BLaER1 treated with 17β-estradiol and CSF1 and Interleukin-3, amounts not matched to agents 10 nM and 100 nM (cell line): ENCODE measurements at regions not wholly inside any gene's neighbourhood (a gene's known extent, or its start where the extent isn't known, plus 50 kb on each side); places are given as distances from the start of the nearest gene placed in this dataset.
"Not testable (repeated sequence)": the region's sequence is repeated elsewhere in the genome, so short reads cannot be mapped to it uniquely, and the experiment has no call there.

Source experiments
- H3K27ac ChIP-seq, 11 experiments: shearing (Covaris generic); formaldehyde crosslinking; 2 replicates each; pipeline ENCODE4 v1.8.1; 2022
- H3K27me3 ChIP-seq, 11 experiments: shearing (Covaris generic); formaldehyde crosslinking; 2 replicates each; pipeline ENCODE4 v1.8.1; 2022
- H3K36me3 ChIP-seq, 11 experiments: shearing (Covaris generic); formaldehyde crosslinking; 2 replicates each; pipeline ENCODE4 v1.8.1; 2022
- H3K4me1 ChIP-seq, 10 experiments: shearing (Covaris generic); formaldehyde crosslinking; 2 replicates each; pipeline ENCODE4 v1.8.1; 2022
- H3K4me2 ChIP-seq, 11 experiments: shearing (Covaris generic); formaldehyde crosslinking; 2 replicates each; pipeline ENCODE4 v1.8.1; 2022
- H3K4me3 ChIP-seq, 10 experiments: shearing (Covaris generic); formaldehyde crosslinking; 2 replicates each; pipeline ENCODE4 v1.8.1; 2022
- H3K9ac ChIP-seq, 11 experiments: shearing (Covaris generic); formaldehyde crosslinking; 2 replicates each; pipeline ENCODE4 v1.8.1; 2022
- H3K9me3 ChIP-seq, 11 experiments: shearing (Covaris generic); formaldehyde crosslinking; replicated peaks in 1 of 11; 2 replicates each; pipeline ENCODE4 v1.8.1; 2022
- H4K20me1 ChIP-seq, 11 experiments: shearing (Covaris generic); formaldehyde crosslinking; 2 replicates each; pipeline ENCODE4 v1.8.1; 2022
- Cebpa-rat ChIP-seq, 11 experiments: shearing (Covaris generic); IDR thresholded peaks; 2 replicates each; pipeline ENCODE4 v1.8.1; 2022

DNA sequence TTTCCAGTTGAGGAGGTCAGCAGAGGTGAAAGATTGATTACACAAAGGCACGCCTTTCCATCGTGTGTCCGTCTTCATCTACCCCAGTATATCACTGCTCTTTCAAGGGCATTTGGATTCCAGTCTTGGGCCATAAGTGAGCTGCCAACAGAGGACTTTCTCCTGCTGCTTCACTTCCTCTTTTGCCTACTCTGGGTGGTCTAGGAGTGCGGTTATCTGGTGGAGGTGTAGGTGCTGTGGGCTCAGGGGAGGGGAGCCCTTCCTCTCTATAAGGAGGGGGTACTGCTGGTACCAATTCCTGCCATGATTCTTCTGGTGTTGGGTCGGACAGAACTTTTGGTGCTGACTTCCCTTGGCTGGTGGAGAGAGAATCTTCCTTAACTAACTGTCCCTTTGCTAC is 83.1 kb upstream of the VEPH1 start:
- H3K27ac ChIP-seq, result no peak overlapping the region
- no peak overlapping the region for H3K4me3 ChIP-seq
- TF ChIP-seq Cebpa-rat (IDR thresholded peaks at IDR 0.05), result no peak
- H3K27me3 ChIP-seq, result no peaks in the 10 kb centered on the region
- no peaks in the 10 kb centered on the region for H3K36me3 ChIP-seq
- peaks cover 0 to 5% (median 0%) of the 10 kb centered on the region in 11 experiments; a peak in 3 of 22 replicates for H3K9me3 ChIP-seq
- no peak overlapping the region for H3K4me2 ChIP-seq
- H3K4me1 ChIP-seq, result peaks cover 0 to 6% (median 2%) of the 10 kb centered on the region in 10 experiments; a peak in 5 of 20 replicates
- no peaks in the 10 kb centered on the region for H4K20me1 ChIP-seq
- no peak overlapping the region for H3K9ac ChIP-seq

GRCh38 chr3:157585386-157585785 is 82.2 kb upstream of the VEPH1 start:
- Histone ChIP-seq H3K27ac (no peak overlapping the region), H4K20me1 (no peaks in the 10 kb centered on the region), H3K36me3 (no peaks in the 10 kb centered on the region), H3K9ac (no peak overlapping the region), H3K27me3 (no peaks in the 10 kb centered on the region), H3K4me2 (no peak overlapping the region), H3K4me1 (no peaks in the 10 kb centered on the region), H3K9me3 (peaks cover 0 to 5% (median 0%) of the 10 kb centered on the region in 11 experiments; a peak in 3 of 22 replicates), H3K4me3 (no peak overlapping the region)
- no peak for TF ChIP-seq Cebpa-rat (IDR thresholded peaks at IDR 0.05)

GRCh38 chr3:157582637-157582973 is 79.4 kb upstream of the VEPH1 start:
- H3K27ac ChIP-seq, result no peak overlapping the region
- H4K20me1 ChIP-seq, result no peaks in the 10 kb centered on the region
- no peak overlapping the region for H3K9ac ChIP-seq
- H3K9me3 ChIP-seq, result peaks cover 0 to 5% (median 0%) of the 10 kb centered on the region in 11 experiments; a peak in 3 of 22 replicates
- no peaks in the 10 kb centered on the region for H3K4me1 ChIP-seq
- TF ChIP-seq Cebpa-rat (IDR thresholded peaks at IDR 0.05), result no peak
- H3K36me3 ChIP-seq, result no peaks in the 10 kb centered on the region
- H3K4me3 ChIP-seq, result no peak overlapping the region
- no peaks in the 10 kb centered on the region for H3K27me3 ChIP-seq
- H3K4me2 ChIP-seq, result no peak overlapping the region

DNA sequence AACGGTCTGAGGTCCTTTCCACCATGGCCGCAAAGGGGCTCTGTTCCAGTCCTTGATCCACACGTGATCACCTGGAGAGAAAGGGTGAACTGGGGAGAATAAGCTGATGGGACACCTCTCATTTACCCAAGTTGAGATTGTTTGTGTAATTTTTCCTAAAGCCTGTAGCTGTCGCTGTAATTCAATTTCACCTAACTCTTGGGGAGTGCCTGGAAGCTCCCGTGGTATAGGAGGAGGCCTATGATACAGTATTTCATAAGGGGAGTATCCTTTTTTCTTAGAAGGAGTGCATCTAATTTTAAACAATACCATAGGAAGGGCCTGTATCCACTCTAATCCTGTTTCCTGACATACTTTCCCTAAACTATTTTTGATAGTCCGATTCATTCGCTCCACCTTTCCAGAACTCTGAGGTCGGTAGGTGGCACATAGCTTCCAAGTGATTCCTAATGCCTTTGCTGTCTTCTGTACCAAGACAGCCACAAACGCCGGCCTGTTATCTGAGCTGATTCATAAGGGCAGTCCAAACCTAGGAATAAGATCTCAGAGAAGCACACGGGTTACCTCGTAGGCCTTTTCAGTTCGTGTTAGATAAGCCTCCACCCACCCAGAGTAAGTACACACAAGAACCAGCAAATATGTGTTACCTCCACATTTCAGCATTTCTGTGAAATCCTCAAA is 78.9 kb upstream of the VEPH1 start:
- H3K36me3 ChIP-seq, H3K4me3 ChIP-seq, H3K4me1 ChIP-seq, H4K20me1 ChIP-seq, H3K27me3 ChIP-seq, H3K9ac ChIP-seq, H3K9me3 ChIP-seq, H3K4me2 ChIP-seq, H3K27ac ChIP-seq: not testable (repeated sequence)

DNA sequence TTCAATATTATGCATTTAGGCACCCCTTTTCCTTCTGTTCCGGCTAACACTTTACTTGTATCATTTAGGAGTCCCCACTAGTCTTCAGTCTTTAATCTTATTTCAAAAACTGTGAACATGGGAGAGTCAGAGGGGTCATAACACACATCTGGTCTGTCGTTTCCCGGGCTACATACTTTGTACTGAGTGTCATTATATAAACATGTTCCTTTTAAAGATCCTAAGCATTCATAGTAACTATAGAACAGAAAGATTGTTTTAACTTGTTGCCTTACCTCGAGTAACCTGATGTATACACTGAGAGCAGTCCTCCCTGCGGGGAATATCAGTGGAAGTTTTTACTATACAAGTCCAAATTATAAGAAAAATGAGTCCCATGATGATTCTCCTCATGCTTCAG is 78.2 kb upstream of the VEPH1 start:
- Histone ChIP-seq H3K27me3 (no peaks in the 10 kb centered on the region), H4K20me1 (no peaks in the 10 kb centered on the region), H3K27ac (no peak overlapping the region), H3K9me3 (no peaks in the 10 kb centered on the region), H3K36me3 (no peaks in the 10 kb centered on the region), H3K9ac (no peak overlapping the region), H3K4me3 (no peak overlapping the region), H3K4me1 (no peaks in the 10 kb centered on the region), H3K4me2 (no peak overlapping the region)
- no peak for TF ChIP-seq Cebpa-rat (IDR thresholded peaks at IDR 0.05)

- Histone ChIP-seq H3K9ac (no peak overlapping the region), H3K4me3 (no peak overlapping the region), H3K9me3 (no peaks in the 10 kb centered on the region), H3K27me3 (no peaks in the 10 kb centered on the region), H3K4me2 (no peak overlapping the region), H3K4me1 (no peaks in the 10 kb centered on the region), H3K27ac (no peak overlapping the region), H4K20me1 (no peaks in the 10 kb centered on the region), H3K36me3 (no peaks in the 10 kb centered on the region)
- TF ChIP-seq Cebpa-rat (IDR thresholded peaks at IDR 0.05), result no peak
Observed at GRCh38 chr3:157578181-157578580, 75.0 kb upstream of the VEPH1 start.

DNA sequence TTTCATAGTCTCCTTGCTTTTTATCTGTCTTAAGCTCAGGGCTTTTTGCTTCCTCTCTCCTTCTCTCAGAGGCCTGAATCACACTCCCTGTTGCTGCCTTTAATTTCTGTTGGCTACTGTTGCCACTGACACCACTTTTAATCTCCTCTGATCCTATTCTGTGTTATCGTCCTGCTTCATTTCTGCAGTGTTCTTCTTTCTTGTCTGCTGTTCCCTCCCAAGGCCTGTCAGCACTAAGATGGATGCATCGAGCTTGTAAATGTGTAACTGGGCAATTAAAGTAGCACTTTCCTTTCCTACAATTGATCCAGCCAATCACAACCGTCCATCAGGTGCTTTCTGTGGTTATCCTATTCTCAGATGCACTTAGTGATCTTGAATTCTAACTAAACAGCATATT is 71.3 kb upstream of the VEPH1 start:
- no peaks in the 10 kb centered on the region for H3K27me3 ChIP-seq
- TF ChIP-seq Cebpa-rat (IDR thresholded peaks at IDR 0.05), result no peak
- H3K4me2 ChIP-seq, result no peak overlapping the region
- no peaks in the 10 kb centered on the region for H3K9me3 ChIP-seq
- no peaks in the 10 kb centered on the region for H3K36me3 ChIP-seq
- H3K9ac ChIP-seq, result no peak overlapping the region
- H3K27ac ChIP-seq, result no peak overlapping the region
- no peak overlapping the region for H3K4me3 ChIP-seq
- H4K20me1 ChIP-seq, result no peaks in the 10 kb centered on the region
- no peaks in the 10 kb centered on the region for H3K4me1 ChIP-seq

DNA sequence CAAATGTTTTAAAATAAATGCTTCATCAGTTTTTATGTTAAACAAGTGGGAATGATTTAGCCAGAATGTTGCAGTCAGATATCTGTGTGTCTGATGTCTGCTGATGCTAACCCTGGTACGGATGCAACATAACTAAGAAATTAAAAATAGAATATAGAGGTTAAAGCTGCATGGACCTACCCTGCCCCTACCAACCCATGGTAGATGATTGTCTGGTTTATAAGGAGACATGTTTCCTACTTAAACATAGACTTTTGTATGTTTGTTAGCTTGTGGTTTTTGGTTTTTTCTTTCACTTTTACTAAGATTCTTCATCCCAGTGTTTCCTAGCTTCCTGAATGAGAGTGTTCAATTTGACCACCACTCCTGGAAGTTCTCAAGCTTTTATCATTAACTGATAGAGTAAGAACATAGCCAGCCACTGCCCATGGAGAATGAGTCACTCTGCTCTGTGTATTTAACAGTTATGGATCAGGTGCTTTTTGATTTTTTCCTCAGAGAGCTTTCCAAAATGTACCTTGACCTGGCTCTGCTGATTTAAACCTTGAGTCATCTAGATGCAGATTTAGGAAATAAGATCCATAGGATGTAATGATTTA is 70.7 kb upstream of the VEPH1 start:
- H3K4me2 ChIP-seq, result no peak overlapping the region
- TF ChIP-seq Cebpa-rat (IDR thresholded peaks at IDR 0.05), result no peak
- no peaks in the 10 kb centered on the region for H3K27me3 ChIP-seq
- no peaks in the 10 kb centered on the region for H3K36me3 ChIP-seq
- H3K27ac ChIP-seq, result no peak overlapping the region
- H3K4me1 ChIP-seq, result no peaks in the 10 kb centered on the region
- H4K20me1 ChIP-seq, result no peaks in the 10 kb centered on the region
- H3K4me3 ChIP-seq, result no peak overlapping the region
- no peaks in the 10 kb centered on the region for H3K9me3 ChIP-seq
- H3K9ac ChIP-seq, result no peak overlapping the region

GRCh38 chr3:157573281-157573680 is 70.1 kb upstream of the VEPH1 start:
- TF ChIP-seq Cebpa-rat (IDR thresholded peaks at IDR 0.05), result no peak
- Histone ChIP-seq H3K4me2 (no peak overlapping the region), H3K27me3 (no peaks in the 10 kb centered on the region), H3K27ac (no peak overlapping the region), H3K9ac (no peak overlapping the region), H3K4me1 (no peaks in the 10 kb centered on the region), H3K4me3 (no peak overlapping the region), H3K9me3 (no peaks in the 10 kb centered on the region), H3K36me3 (no peaks in the 10 kb centered on the region), H4K20me1 (no peaks in the 10 kb centered on the region)

- H3K9ac ChIP-seq, result no peak overlapping the region
- no peak for TF ChIP-seq Cebpa-rat (IDR thresholded peaks at IDR 0.05)
- H3K9me3 ChIP-seq, result no peaks in the 10 kb centered on the region
- H3K27ac ChIP-seq, result no peak overlapping the region
- no peaks in the 10 kb centered on the region for H3K36me3 ChIP-seq
- no peaks in the 10 kb centered on the region for H3K27me3 ChIP-seq
- no peaks in the 10 kb centered on the region for H3K4me1 ChIP-seq
- H3K4me3 ChIP-seq, result no peak overlapping the region
- H4K20me1 ChIP-seq, result no peaks in the 10 kb centered on the region
- H3K4me2 ChIP-seq, result no peak overlapping the region
Observed at GRCh38 chr3:157572559-157573270, 69.5 kb upstream of the VEPH1 start.
